ENCODE measurements at regions not wholly inside any gene's neighbourhood (a gene's known extent, or its start where the extent isn't known, plus 50 kb on each side); places are given as distances from the start of the nearest gene placed in this dataset.
"Not testable (repeated sequence)": the region's sequence is repeated elsewhere in the genome, so short reads cannot be mapped to it uniquely, and the experiment has no call there.

GRCh38 chr22:10526079-10526478 lies 5001.9 kb upstream of the OR11H1 start:
- not testable (repeated sequence) for H3K9me3 Mint-ChIP-seq; H3K4me3 Mint-ChIP-seq; H3K4me1 Mint-ChIP-seq; H3K36me3 Mint-ChIP-seq; H3K4me1 ChIP-seq (ENCODE audit: control insufficient read depth, insufficient read depth, low read length, poor library complexity, severe bottlenecking); ATAC-seq (ENCODE audit: low read depth in 2 of 2); H3K9me3 ChIP-seq (ENCODE audit: control insufficient read depth in 2 of 2, low read length in 2 of 2); H3K36me3 ChIP-seq (ENCODE audit: control insufficient read depth, insufficient read depth, low read length); H3K27me3 Mint-ChIP-seq; H3K27ac Mint-ChIP-seq; DNase-seq; H3K4me3 ChIP-seq (ENCODE audit: low read depth, low read length); H3K27ac ChIP-seq (ENCODE audit: insufficient read depth, low read length, poor library complexity, severe bottlenecking); H3K27me3 ChIP-seq (ENCODE audit: control insufficient read depth, insufficient read depth, low read length)

- H3K36me3 Mint-ChIP-seq; H3K27me3 ChIP-seq (ENCODE audit: control insufficient read depth, insufficient read depth, low read length); DNase-seq; ATAC-seq (ENCODE audit: low read depth in 2 of 2); H3K4me1 Mint-ChIP-seq; H3K9me3 Mint-ChIP-seq; H3K9me3 ChIP-seq (ENCODE audit: control insufficient read depth in 2 of 2, low read length in 2 of 2); H3K27ac Mint-ChIP-seq; H3K4me1 ChIP-seq (ENCODE audit: control insufficient read depth, insufficient read depth, low read length, poor library complexity, severe bottlenecking); H3K4me3 ChIP-seq (ENCODE audit: low read depth, low read length); H3K4me3 Mint-ChIP-seq; H3K36me3 ChIP-seq (ENCODE audit: control insufficient read depth, insufficient read depth, low read length); H3K27ac ChIP-seq (ENCODE audit: insufficient read depth, low read length, poor library complexity, severe bottlenecking); H3K27me3 Mint-ChIP-seq: not testable (repeated sequence)
These were observed 4996.9 kb upstream of the OR11H1 start for GRCh38 chr22:10531141-10531540.

- not testable (repeated sequence) for H3K9me3 ChIP-seq (ENCODE audit: control insufficient read depth in 2 of 2, low read length in 2 of 2); H3K27ac Mint-ChIP-seq; DNase-seq; H3K4me3 ChIP-seq (ENCODE audit: low read depth, low read length); H3K4me1 ChIP-seq (ENCODE audit: control insufficient read depth, insufficient read depth, low read length, poor library complexity, severe bottlenecking); H3K27me3 ChIP-seq (ENCODE audit: control insufficient read depth, insufficient read depth, low read length); H3K4me3 Mint-ChIP-seq; H3K9me3 Mint-ChIP-seq; H3K27ac ChIP-seq (ENCODE audit: insufficient read depth, low read length, poor library complexity, severe bottlenecking); H3K36me3 Mint-ChIP-seq; H3K27me3 Mint-ChIP-seq; H3K4me1 Mint-ChIP-seq; ATAC-seq (ENCODE audit: low read depth in 2 of 2); H3K36me3 ChIP-seq (ENCODE audit: control insufficient read depth, insufficient read depth, low read length)
These were observed 4955.5 kb upstream of the OR11H1 start for GRCh38 chr22:10572531-10572930.

GRCh38 chr22:10601071-10601470 lies 4926.9 kb upstream of the OR11H1 start:
- not testable (repeated sequence) for DNase-seq; ATAC-seq (ENCODE audit: low read depth in 2 of 2); H3K4me1 Mint-ChIP-seq; H3K9me3 Mint-ChIP-seq; H3K27ac Mint-ChIP-seq; H3K4me3 Mint-ChIP-seq; H3K27me3 ChIP-seq (ENCODE audit: control insufficient read depth, insufficient read depth, low read length); H3K36me3 ChIP-seq (ENCODE audit: control insufficient read depth, insufficient read depth, low read length); H3K4me3 ChIP-seq (ENCODE audit: low read depth, low read length); H3K9me3 ChIP-seq (ENCODE audit: control insufficient read depth in 2 of 2, low read length in 2 of 2); H3K4me1 ChIP-seq (ENCODE audit: control insufficient read depth, insufficient read depth, low read length, poor library complexity, severe bottlenecking); H3K27me3 Mint-ChIP-seq; H3K36me3 Mint-ChIP-seq; H3K27ac ChIP-seq (ENCODE audit: insufficient read depth, low read length, poor library complexity, severe bottlenecking)

- H3K4me1 Mint-ChIP-seq; DNase-seq; H3K9me3 Mint-ChIP-seq; ATAC-seq (ENCODE audit: low read depth in 2 of 2); H3K27me3 Mint-ChIP-seq; H3K27me3 ChIP-seq (ENCODE audit: control insufficient read depth, insufficient read depth, low read length); H3K4me3 ChIP-seq (ENCODE audit: low read depth, low read length); H3K9me3 ChIP-seq (ENCODE audit: control insufficient read depth in 2 of 2, low read length in 2 of 2); H3K27ac ChIP-seq (ENCODE audit: insufficient read depth, low read length, poor library complexity, severe bottlenecking); H3K27ac Mint-ChIP-seq; H3K36me3 Mint-ChIP-seq; H3K4me3 Mint-ChIP-seq; H3K4me1 ChIP-seq (ENCODE audit: control insufficient read depth, insufficient read depth, low read length, poor library complexity, severe bottlenecking); H3K36me3 ChIP-seq (ENCODE audit: control insufficient read depth, insufficient read depth, low read length): not testable (repeated sequence)
These were observed 4896.0 kb upstream of the OR11H1 start for GRCh38 chr22:10631961-10632360.

- DNase-seq; H3K9me3 ChIP-seq (ENCODE audit: control insufficient read depth in 2 of 2, low read length in 2 of 2); H3K4me1 ChIP-seq (ENCODE audit: control insufficient read depth, insufficient read depth, low read length, poor library complexity, severe bottlenecking); H3K36me3 Mint-ChIP-seq; H3K27me3 Mint-ChIP-seq; H3K36me3 ChIP-seq (ENCODE audit: control insufficient read depth, insufficient read depth, low read length); H3K4me3 Mint-ChIP-seq; H3K27ac ChIP-seq (ENCODE audit: insufficient read depth, low read length, poor library complexity, severe bottlenecking); H3K4me1 Mint-ChIP-seq; H3K9me3 Mint-ChIP-seq; ATAC-seq (ENCODE audit: low read depth in 2 of 2); H3K4me3 ChIP-seq (ENCODE audit: low read depth, low read length); H3K27me3 ChIP-seq (ENCODE audit: control insufficient read depth, insufficient read depth, low read length); H3K27ac Mint-ChIP-seq: not testable (repeated sequence)
These were observed 4892.7 kb upstream of the OR11H1 start for GRCh38 chr22:10635341-10635740.

GRCh38 chr22:10662818-10663217 lies 4865.2 kb upstream of the OR11H1 start:
- H3K4me1 ChIP-seq (ENCODE audit: control insufficient read depth, insufficient read depth, low read length, poor library complexity, severe bottlenecking); H3K27ac Mint-ChIP-seq; DNase-seq; H3K27me3 Mint-ChIP-seq; H3K9me3 ChIP-seq (ENCODE audit: control insufficient read depth in 2 of 2, low read length in 2 of 2); H3K4me3 ChIP-seq (ENCODE audit: low read depth, low read length); H3K27me3 ChIP-seq (ENCODE audit: control insufficient read depth, insufficient read depth, low read length); H3K27ac ChIP-seq (ENCODE audit: insufficient read depth, low read length, poor library complexity, severe bottlenecking); ATAC-seq (ENCODE audit: low read depth in 2 of 2); H3K4me1 Mint-ChIP-seq; H3K9me3 Mint-ChIP-seq; H3K36me3 ChIP-seq (ENCODE audit: control insufficient read depth, insufficient read depth, low read length); H3K36me3 Mint-ChIP-seq; H3K4me3 Mint-ChIP-seq: not testable (repeated sequence)

- H3K27me3 ChIP-seq (ENCODE audit: control insufficient read depth, insufficient read depth, low read length); H3K9me3 ChIP-seq (ENCODE audit: control insufficient read depth in 2 of 2, low read length in 2 of 2); H3K9me3 Mint-ChIP-seq; H3K4me1 ChIP-seq (ENCODE audit: control insufficient read depth, insufficient read depth, low read length, poor library complexity, severe bottlenecking); H3K4me3 ChIP-seq (ENCODE audit: low read depth, low read length); H3K27ac Mint-ChIP-seq; H3K4me3 Mint-ChIP-seq; ATAC-seq (ENCODE audit: low read depth in 2 of 2); H3K36me3 Mint-ChIP-seq; H3K27ac ChIP-seq (ENCODE audit: insufficient read depth, low read length, poor library complexity, severe bottlenecking); H3K4me1 Mint-ChIP-seq; DNase-seq; H3K36me3 ChIP-seq (ENCODE audit: control insufficient read depth, insufficient read depth, low read length); H3K27me3 Mint-ChIP-seq: not testable (repeated sequence)
These were observed 4854.9 kb upstream of the OR11H1 start for GRCh38 chr22:10673065-10673464.
